Adrenal gland (tissue), 5 donors: ENCODE measurements at regions not wholly inside any gene's neighbourhood (a gene's known extent, or its start where the extent isn't known, plus 50 kb on each side); places are given as distances from the start of the nearest gene placed in this dataset.

ENCODE experiments used
- POLR2A ChIP-seq, 2 donors: fragments of 450-650 bp; IDR thresholded peaks; one replicate each; pipeline ENCODE4 v1.6.1; 2017; ENCODE audit warnings: antibody characterized with exemption in 2 of 2, mild to moderate bottlenecking in 2 of 2, moderate library complexity in 1 of 2
- TF ChIP-seq, protein P1 (sequence below), 6 experiments: fragments of 450-650 bp in 4 of 6; fragments of 200-600 bp in 2 of 6; sonication (generic) in 1 of 6; IDR thresholded peaks; 1 replicate in 5 of 6; 2 replicates in 1 of 6; pipeline versions ENCODE4 v1.5.1 to v1.8.0; 2016 to 2021; ENCODE audit warnings: antibody characterized with exemption in 6 of 6, mild to moderate bottlenecking in 2 of 6, moderate library complexity in 1 of 6
- donor health status: DM: no; HTN: no; CAD: no.

DNA sequence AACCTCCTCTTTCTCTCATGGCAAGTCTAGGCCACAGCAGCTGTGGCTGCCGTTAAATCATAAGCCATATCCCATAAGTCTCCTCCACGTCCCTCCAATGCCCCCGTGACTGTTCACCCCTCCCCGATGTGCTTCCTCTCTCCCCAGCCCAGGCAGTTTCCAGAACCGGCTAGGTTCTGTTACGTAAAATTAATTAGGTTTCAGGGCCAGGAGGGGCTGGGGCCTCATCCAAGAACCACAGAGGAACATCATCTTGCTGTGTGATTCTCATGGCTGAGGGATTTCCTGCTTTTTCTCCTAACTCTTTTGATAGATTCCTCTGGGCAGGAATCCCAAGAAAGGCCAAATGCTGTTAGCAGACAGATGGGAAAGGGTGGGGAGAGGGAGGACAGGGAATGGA, 141.8 kb upstream of the AJAP1 start:
- TF ChIP-seq, protein P1, sequence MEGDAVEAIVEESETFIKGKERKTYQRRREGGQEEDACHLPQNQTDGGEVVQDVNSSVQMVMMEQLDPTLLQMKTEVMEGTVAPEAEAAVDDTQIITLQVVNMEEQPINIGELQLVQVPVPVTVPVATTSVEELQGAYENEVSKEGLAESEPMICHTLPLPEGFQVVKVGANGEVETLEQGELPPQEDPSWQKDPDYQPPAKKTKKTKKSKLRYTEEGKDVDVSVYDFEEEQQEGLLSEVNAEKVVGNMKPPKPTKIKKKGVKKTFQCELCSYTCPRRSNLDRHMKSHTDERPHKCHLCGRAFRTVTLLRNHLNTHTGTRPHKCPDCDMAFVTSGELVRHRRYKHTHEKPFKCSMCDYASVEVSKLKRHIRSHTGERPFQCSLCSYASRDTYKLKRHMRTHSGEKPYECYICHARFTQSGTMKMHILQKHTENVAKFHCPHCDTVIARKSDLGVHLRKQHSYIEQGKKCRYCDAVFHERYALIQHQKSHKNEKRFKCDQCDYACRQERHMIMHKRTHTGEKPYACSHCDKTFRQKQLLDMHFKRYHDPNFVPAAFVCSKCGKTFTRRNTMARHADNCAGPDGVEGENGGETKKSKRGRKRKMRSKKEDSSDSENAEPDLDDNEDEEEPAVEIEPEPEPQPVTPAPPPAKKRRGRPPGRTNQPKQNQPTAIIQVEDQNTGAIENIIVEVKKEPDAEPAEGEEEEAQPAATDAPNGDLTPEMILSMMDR (IDR thresholded peaks at IDR 0.05) = no peak
- no peak for TF ChIP-seq POLR2A (IDR thresholded peaks at IDR 0.05)
